Activated CD4-positive, alpha-beta T cell treated with anti-CD3 and anti-CD28 coated beads for 36 hours (primary cell): ENCODE measurements at regions not wholly inside any gene's neighbourhood (a gene's known extent, or its start where the extent isn't known, plus 50 kb on each side); places are given as distances from the start of the nearest gene placed in this dataset.
A peak's percentile ranks its signal among the peaks of the same experiment; 100 is the strongest.

ENCODE experiments used
- ATAC-seq: fragments of 200-7000 bp; cut with Tn5 transposase; one replicate; pipeline ENCODE4 v1.10.0; 2021; ENCODE audit warnings: mild to moderate bottlenecking, moderate library complexity
- CTCF ChIA-PET: fragments of 350-600 bp; sonication (Branson Sonifier 250); formaldehyde crosslinking; loops from one replicate; lab custom pipeline; 2021; ENCODE audit warnings: antibody characterized with exemption; lab: Charles Lee
- POLR2A ChIA-PET: fragments of 350-600 bp; sonication (Branson Sonifier 250); formaldehyde crosslinking; loops from one replicate; lab custom pipeline; 2021; ENCODE audit warnings: antibody characterized with exemption, inconsistent platforms; lab: Charles Lee
- DNase-seq: peaks from one replicate; pipeline ENCODE4 v3.0.0-alpha.2; 2020
- H3K27ac Mint-ChIP-seq: one replicate; pipeline ENCODE4 v1.8.0; 2021; ENCODE audit warnings: mixed read lengths
- H3K27me3 Mint-ChIP-seq: one replicate; pipeline ENCODE4 v1.8.0; 2021; ENCODE audit warnings: mixed read lengths
- H3K36me3 Mint-ChIP-seq: one replicate; pipeline ENCODE4 v1.8.0; 2021; ENCODE audit warnings: low read depth, mixed read lengths
- H3K4me1 Mint-ChIP-seq: one replicate; pipeline ENCODE4 v1.8.0; 2021; ENCODE audit warnings: mixed read lengths
- H3K4me3 Mint-ChIP-seq: one replicate; pipeline ENCODE4 v1.8.0; 2021; ENCODE audit warnings: mild to moderate bottlenecking, moderate library complexity, mixed read lengths
- H3K9me3 Mint-ChIP-seq: one replicate; pipeline ENCODE4 v1.8.0; 2021; ENCODE audit warnings: low read depth, mixed read lengths
- intact Hi-C, 2 experiments: fragments of 100-400 bp; cut with DNase I in 1 of 2; cut with micrococcal nuclease in 1 of 2; formaldehyde crosslinking; loops; one replicate each; pipeline versions ENCODE4 v1.14.2 to v1.15.1; 2022 to 2024; cut with DNase I, micrococcal nuclease

DNA sequence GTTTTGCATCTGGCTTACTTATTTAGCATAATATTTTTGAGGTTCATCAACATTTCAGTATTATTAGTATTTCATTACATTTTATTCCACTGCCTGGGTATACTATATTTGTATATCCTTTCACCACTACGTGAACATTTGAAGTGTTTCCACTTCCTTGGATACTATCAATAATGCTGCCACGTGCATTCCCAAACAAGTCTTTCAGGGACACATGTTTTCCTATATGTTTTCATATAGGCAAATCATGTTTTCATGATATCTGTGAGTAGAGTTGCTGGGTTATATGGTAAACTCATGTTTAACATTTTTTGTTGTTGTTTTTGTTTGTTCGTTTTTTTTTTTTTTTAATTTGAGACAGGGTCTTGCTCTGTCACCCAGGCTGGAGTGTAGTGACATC lies 380.1 kb downstream of the OMA1 start:
- Mint-ChIP-seq H3K4me3 (no peak overlapping the region), H3K27ac (no peak overlapping the region), H3K36me3 (no peaks in the 10 kb centered on the region), H3K9me3 (peaks cover 3% of the 10 kb centered on the region), H3K4me1 (no peaks in the 10 kb centered on the region), H3K27me3 (no peaks in the 10 kb centered on the region)
- no peak for ATAC-seq
- intact Hi-C loops: no loop called here
- POLR2A ChIA-PET: no interaction called here
- CTCF ChIA-PET: interaction anchor here (0.5 to 1.6 kb wide), 2 partner anchors 8 to 256 kb away, joined by 3 to 5 read pairs; no protein-coding TSS in a partner anchor
- DNase-seq: no peak

DNA sequence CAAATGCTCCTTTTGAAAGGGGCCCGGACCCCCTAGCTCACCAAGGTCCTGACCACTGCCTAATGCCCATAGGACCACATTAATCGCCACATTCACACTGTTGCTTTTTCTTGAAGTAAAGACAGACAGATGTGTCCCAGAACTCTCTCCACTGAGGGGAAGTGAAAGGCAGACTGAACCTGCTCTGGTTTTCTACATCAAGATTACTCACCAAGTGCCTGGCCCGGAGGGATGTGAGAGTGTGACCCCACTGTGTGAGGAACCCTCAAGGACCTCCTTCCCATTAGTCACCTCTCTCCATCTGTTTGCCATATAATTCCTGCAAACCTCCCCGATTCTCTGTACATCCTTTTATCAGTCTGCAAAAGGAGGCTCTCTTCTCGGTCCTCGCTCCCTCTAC lies 381.5 kb downstream of the OMA1 start:
- intact Hi-C loops: no loop called here
- ATAC-seq (no peak), DNase-seq (no peak)
- Mint-ChIP-seq H3K4me1 (no peaks in the 10 kb centered on the region), H3K4me3 (no peak overlapping the region), H3K36me3 (no peaks in the 10 kb centered on the region), H3K27me3 (no peaks in the 10 kb centered on the region), H3K27ac (no peak overlapping the region), H3K9me3 (peaks cover 3% of the 10 kb centered on the region)
- CTCF ChIA-PET: interaction anchor here (0.6 kb wide), 1 partner anchor 116 kb away, joined by 3 read pairs; no protein-coding TSS in a partner anchor
- POLR2A ChIA-PET: no interaction called here

GRCh38 chr1:58162952-58163550 lies 383.5 kb downstream of the OMA1 start:
- ChIA-PET POLR2A (no interaction called here), CTCF (interaction anchor here (0.8 kb wide), 1 partner anchor 77 kb away, joined by 3 read pairs; no protein-coding TSS in a partner anchor)
- no peaks in the 10 kb centered on the region for H3K27me3 Mint-ChIP-seq
- intact Hi-C loops: loop anchor here in 1 of 2 experiments (5.0 kb wide), 1 partner anchor 1331 kb away; no protein-coding TSS in a partner anchor
- no peak overlapping the region for H3K4me3 Mint-ChIP-seq
- H3K4me1 Mint-ChIP-seq: no peaks in the 10 kb centered on the region
- DNase-seq (peak; percentile 22), ATAC-seq (no peak)
- no peak overlapping the region for H3K27ac Mint-ChIP-seq
- peaks cover 3% of the 10 kb centered on the region for H3K9me3 Mint-ChIP-seq
- no peaks in the 10 kb centered on the region for H3K36me3 Mint-ChIP-seq

DNA sequence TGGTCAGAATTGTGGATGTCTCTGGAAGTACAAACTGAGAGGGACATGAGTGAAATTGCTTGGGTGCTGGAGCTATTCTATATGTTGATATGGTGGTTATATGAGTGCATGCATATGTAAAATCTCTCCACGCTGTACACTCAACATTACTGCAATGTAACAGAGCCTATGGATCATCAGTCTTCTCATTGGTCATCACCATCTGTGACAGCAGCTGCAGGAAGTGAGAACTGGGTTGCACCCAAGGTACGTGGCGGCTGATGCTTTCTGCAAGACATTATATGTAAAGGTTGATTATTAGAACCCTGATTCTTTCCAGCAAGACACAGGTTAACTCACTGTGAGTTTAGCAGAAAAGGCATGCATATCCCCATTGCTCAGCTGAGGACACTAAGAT lies 387.1 kb downstream of the OMA1 start:
- ChIA-PET POLR2A (no interaction called here), CTCF (interaction anchor here (1.1 kb wide), 1 partner anchor 16 kb away, joined by 3 read pairs; no protein-coding TSS in a partner anchor)
- Mint-ChIP-seq H3K27ac (no peak overlapping the region), H3K27me3 (no peaks in the 10 kb centered on the region), H3K9me3 (no peaks in the 10 kb centered on the region), H3K36me3 (no peaks in the 10 kb centered on the region), H3K4me1 (no peaks in the 10 kb centered on the region), H3K4me3 (no peak overlapping the region)
- no peak for ATAC-seq
- intact Hi-C loops: no loop called here
- no peak for DNase-seq

DNA sequence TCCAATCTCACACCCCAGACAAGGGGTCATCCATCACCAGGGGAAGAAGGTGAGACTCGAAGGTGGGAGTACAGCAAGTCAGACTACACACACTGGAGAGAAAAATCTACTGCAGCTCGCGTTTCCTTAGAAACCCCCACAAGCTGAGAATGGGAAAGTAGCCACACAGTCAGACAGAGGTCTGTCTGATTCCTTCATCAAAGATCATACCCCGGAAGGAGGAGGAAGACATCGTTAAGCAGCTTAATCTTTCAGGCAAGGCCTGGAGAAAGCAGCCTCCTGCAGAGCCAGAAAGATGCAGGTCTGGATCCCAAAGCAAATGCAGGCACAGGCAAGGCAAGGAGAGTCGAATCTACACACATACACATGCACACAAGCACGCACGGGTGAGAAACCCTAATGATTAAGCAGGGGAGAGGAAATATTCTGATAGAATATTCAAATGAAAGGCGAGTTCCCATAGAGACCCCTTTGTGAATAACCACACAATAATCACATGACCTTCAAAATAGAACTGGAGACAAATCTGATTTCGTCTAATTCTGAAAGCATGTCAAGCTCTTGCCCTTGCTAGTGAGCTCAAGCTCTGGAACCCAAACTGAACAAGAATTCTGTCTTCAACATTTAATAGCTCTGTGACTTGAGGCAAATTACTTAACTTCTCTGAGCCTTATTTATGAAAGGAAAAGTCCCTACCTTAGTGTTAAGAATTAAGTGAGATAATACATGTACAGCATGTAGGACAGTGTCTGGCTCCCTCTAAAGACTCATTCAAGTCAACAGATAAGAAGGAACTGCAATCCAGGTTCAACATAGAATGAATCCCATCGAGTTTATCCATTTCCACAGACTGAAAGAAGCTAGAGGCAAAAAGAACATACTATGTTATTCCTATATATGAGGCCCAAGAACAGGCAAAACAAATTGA lies 387.8 kb downstream of the OMA1 start:
- Mint-ChIP-seq H3K4me3 (no peak overlapping the region), H3K27me3 (no peaks in the 10 kb centered on the region), H3K36me3 (no peaks in the 10 kb centered on the region), H3K27ac (no peak overlapping the region), H3K9me3 (no peaks in the 10 kb centered on the region), H3K4me1 (no peaks in the 10 kb centered on the region)
- intact Hi-C loops: no loop called here
- ChIA-PET CTCF (interaction anchor here (1.0 to 1.2 kb wide), 4 partner anchors 8 to 40 kb away, joined by 3 to 5 read pairs (median 3); no protein-coding TSS in a partner anchor), POLR2A (no interaction called here)
- no peak for ATAC-seq
- no peak for DNase-seq

DNA sequence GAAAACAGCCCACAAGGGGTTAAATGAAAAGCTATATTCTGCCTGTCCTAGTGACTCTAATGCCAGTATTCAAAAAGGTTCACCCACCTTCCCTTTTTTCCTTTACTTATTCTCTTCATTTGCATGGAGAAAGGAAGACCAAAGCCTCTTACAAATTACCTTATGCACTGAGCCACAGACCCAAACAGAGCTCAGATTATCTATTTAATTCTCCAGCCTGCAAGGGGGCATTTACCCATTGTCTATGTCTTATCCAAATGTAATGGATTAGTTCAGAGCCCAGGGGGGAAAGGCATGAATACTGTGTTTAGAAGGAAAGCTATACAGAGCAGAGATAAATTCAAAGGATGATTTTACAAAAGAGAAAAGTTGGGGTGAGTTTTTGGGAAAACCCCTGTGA lies 388.5 kb downstream of the OMA1 start:
- no peaks in the 10 kb centered on the region for H3K27me3 Mint-ChIP-seq
- no peaks in the 10 kb centered on the region for H3K36me3 Mint-ChIP-seq
- no peaks in the 10 kb centered on the region for H3K9me3 Mint-ChIP-seq
- no peak overlapping the region for H3K4me3 Mint-ChIP-seq
- ChIA-PET POLR2A (no interaction called here), CTCF (interaction anchor here (1.0 to 1.2 kb wide), 3 partner anchors 8 to 41 kb away, joined by 3 to 5 read pairs (median 3); no protein-coding TSS in a partner anchor)
- DNase-seq (no peak), ATAC-seq (no peak)
- H3K27ac Mint-ChIP-seq: no peak overlapping the region
- intact Hi-C loops: no loop called here
- no peaks in the 10 kb centered on the region for H3K4me1 Mint-ChIP-seq

DNA sequence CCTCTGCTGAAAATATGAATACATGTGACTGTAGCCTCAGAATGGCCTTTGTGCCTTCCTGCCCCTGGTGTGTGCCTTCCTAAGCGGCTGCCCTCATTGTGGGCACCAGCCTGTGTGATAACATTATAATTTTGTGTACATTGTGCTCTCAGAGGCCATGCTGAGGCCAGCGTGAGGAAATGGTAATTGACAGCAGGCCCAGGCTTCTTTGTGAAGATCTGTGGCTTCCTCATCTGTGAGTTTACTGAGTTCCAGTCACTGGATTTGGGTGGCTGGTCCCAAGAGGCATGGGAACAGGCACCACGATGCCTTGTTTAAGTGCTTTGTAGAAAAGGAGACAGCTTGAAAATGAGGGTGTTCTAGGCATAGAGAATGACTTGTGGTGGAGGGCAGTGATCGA lies 389.3 kb downstream of the OMA1 start:
- no peaks in the 10 kb centered on the region for H3K27me3 Mint-ChIP-seq
- no peak overlapping the region for H3K4me3 Mint-ChIP-seq
- CTCF ChIA-PET: no interaction called here

GRCh38 chr1:58156831-58157230 lies 389.7 kb downstream of the OMA1 start:
- Mint-ChIP-seq H3K4me3 (no peak overlapping the region), H3K9me3 (no peaks in the 10 kb centered on the region), H3K36me3 (no peaks in the 10 kb centered on the region), H3K4me1 (no peaks in the 10 kb centered on the region), H3K27me3 (no peaks in the 10 kb centered on the region), H3K27ac (no peak overlapping the region)
- CTCF ChIA-PET: no interaction called here
- DNase-seq (no peak), ATAC-seq (no peak)
- intact Hi-C loops: no loop called here
- POLR2A ChIA-PET: no interaction called here

More for the DNA sequence above, 389.3 kb downstream of the OMA1 start:
- no peaks in the 10 kb centered on the region for H3K4me1 Mint-ChIP-seq
- H3K36me3 Mint-ChIP-seq: no peaks in the 10 kb centered on the region
- ATAC-seq: no peak
- H3K9me3 Mint-ChIP-seq: no peaks in the 10 kb centered on the region
- no peak overlapping the region for H3K27ac Mint-ChIP-seq
- intact Hi-C loops: no loop called here
- POLR2A ChIA-PET: no interaction called here
- DNase-seq: no peak

DNA sequence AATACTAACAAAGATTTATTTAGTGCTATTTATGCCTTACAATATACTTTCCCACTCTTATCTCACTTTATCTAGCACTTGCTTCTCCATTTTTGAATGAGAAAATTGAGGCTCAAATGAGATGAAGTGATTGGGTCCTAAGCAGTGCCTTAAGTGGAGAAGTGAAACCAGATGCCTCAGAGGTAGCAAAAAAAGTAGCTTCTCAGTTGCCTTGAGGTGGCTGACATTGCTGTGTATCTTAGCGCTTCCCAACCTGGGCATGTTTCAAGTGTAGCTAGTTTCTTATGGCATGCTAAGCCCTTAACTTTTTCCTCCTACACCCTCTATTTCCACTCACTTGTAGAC lies 390.4 kb downstream of the OMA1 start:
- H3K4me1 Mint-ChIP-seq: no peaks in the 10 kb centered on the region
- no peak overlapping the region for H3K4me3 Mint-ChIP-seq
- H3K36me3 Mint-ChIP-seq: no peaks in the 10 kb centered on the region
- H3K27ac Mint-ChIP-seq: no peak overlapping the region
- ATAC-seq: no peak
- no peak for DNase-seq
- no peaks in the 10 kb centered on the region for H3K27me3 Mint-ChIP-seq
- no peaks in the 10 kb centered on the region for H3K9me3 Mint-ChIP-seq
- intact Hi-C loops: no loop called here
- ChIA-PET CTCF (no interaction called here), POLR2A (no interaction called here)

DNA sequence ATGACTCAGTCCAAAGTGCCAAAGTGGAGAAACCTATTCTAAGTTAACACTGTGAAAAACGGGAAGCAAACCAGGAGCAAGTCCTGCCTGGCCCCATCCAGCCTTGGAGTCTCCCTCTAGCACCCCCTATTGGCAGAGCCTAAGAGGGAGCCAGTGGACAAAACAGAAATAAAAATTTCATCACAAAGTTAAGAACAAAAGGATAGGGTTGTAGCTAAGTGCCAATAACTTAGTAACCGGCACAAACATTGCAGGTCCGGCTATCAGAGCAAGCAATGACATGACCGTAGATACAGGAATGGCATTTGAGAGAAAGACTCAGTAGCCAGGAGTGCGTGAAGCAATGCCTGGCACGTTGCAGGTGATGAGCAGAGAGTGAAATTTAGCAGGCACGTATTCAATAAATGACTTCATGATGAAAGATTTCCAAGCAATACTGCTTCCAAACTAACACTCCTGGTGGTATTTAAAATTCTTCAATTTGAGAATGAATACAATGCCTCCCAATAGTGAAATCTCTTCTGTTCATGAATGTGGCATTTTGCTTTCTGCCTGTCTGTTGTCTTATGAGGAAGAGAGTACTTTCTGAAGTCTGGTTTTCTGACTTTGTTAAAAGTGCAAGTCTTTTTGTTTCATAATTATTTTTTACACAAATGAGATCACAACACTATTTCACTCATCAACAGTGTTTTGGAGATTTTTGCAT lies 391.0 kb downstream of the OMA1 start:
- ATAC-seq: no peak
- H3K27ac Mint-ChIP-seq: no peak overlapping the region

GRCh38 chr1:58154256-58154655 lies 392.3 kb downstream of the OMA1 start:
- Mint-ChIP-seq H3K27me3 (no peaks in the 10 kb centered on the region), H3K4me3 (no peak overlapping the region), H3K27ac (no peak overlapping the region), H3K9me3 (no peaks in the 10 kb centered on the region), H3K36me3 (no peaks in the 10 kb centered on the region), H3K4me1 (no peaks in the 10 kb centered on the region)
- POLR2A ChIA-PET: no interaction called here
- ATAC-seq (no peak), DNase-seq (no peak)
- CTCF ChIA-PET: interaction anchor here (0.5 kb wide), 1 partner anchor 1221 kb away, joined by 4 read pairs; no protein-coding TSS in a partner anchor
- intact Hi-C loops: no loop called here

More for the DNA sequence above, 391.0 kb downstream of the OMA1 start:
- CTCF ChIA-PET: interaction anchor here (0.6 kb wide), 1 partner anchor 162 kb away, joined by 3 read pairs; no protein-coding TSS in a partner anchor
- Mint-ChIP-seq H3K4me3 (no peak overlapping the region), H3K27me3 (no peaks in the 10 kb centered on the region), H3K4me1 (no peaks in the 10 kb centered on the region), H3K9me3 (no peaks in the 10 kb centered on the region), H3K36me3 (no peaks in the 10 kb centered on the region)
- peak; percentile 6 for DNase-seq
- intact Hi-C loops: no loop called here
- POLR2A ChIA-PET: no interaction called here
